Neural cell (in vitro differentiated cells): ENCODE measurements at regions not wholly inside any gene's neighbourhood (a gene's known extent, or its start where the extent isn't known, plus 50 kb on each side); places are given as distances from the start of the nearest gene placed in this dataset.

Experiments used
- H2AFZ ChIP-seq: fragments of 200-600, 300-800 bp; sonication (generic), shearing (Covaris generic); 2 replicates; pipeline ENCODE4 v1.6.0; 2014; ENCODE audit warnings: low read depth, mild to moderate bottlenecking, antibody characterized with exemption, low read length, moderate library complexity
- H3F3A ChIP-seq: fragments of 200-600 bp; shearing (Covaris generic); 2 replicates; pipeline ENCODE4 v1.6.1; 2016; ENCODE audit warnings: mild to moderate bottlenecking, moderate library complexity, mixed read lengths, antibody characterized with exemption, low read length; ENCODE audit not compliant: insufficient read depth, poor library complexity, severe bottlenecking
- H3K27ac ChIP-seq: fragments of 200-600, 300-800 bp; sonication (generic), shearing (Covaris generic); 2 replicates; pipeline ENCODE4 v1.5.1; 2014; ENCODE audit warnings: mild to moderate bottlenecking, low read length, moderate library complexity
- H3K27me3 ChIP-seq: fragments of 300-800, 200-600 bp; sonication (generic), shearing (Covaris generic); 2 replicates; pipeline ENCODE4 v1.6.0; 2014; ENCODE audit warnings: mild to moderate bottlenecking, low read depth, low read length, moderate library complexity; ENCODE audit not compliant: insufficient read depth
- H3K36me3 ChIP-seq: fragments of 300-800, 200-600 bp; sonication (generic), shearing (Covaris generic); 2 replicates; pipeline ENCODE4 v1.5.1; 2014; ENCODE audit warnings: mild to moderate bottlenecking, antibody characterized with exemption, low read length, moderate library complexity; ENCODE audit not compliant: insufficient read depth
- H3K4me2 ChIP-seq: fragments of 300-800, 200-600 bp; sonication (generic), shearing (Covaris generic); 2 replicates; pipeline ENCODE4 v1.6.0; 2014; ENCODE audit warnings: mild to moderate bottlenecking, low read length
- H3K4me3 ChIP-seq: fragments of 300-800, 200-600 bp; sonication (generic), shearing (Covaris generic); 2 replicates; pipeline ENCODE4 v1.5.1; 2014; ENCODE audit warnings: mild to moderate bottlenecking, low read length, moderate library complexity
- H3K79me2 ChIP-seq: fragments of 200-600 bp; shearing (Covaris generic); replicated peaks from 2 replicates; pipeline ENCODE4 v1.6.0; 2014; ENCODE audit warnings: mild to moderate bottlenecking, low read length, moderate library complexity; ENCODE audit not compliant: insufficient read depth
- H3K9ac ChIP-seq: fragments of 300-800, 200-600 bp; sonication (generic), shearing (Covaris generic); 2 replicates; pipeline ENCODE4 v1.6.1; 2016; ENCODE audit warnings: mild to moderate bottlenecking, low read length, mixed read lengths
- H3K9me2 ChIP-seq: fragments of 200-600 bp; shearing (Covaris generic); 2 replicates; pipeline ENCODE4 v1.6.1; 2016; ENCODE audit warnings: mild to moderate bottlenecking, low read length, mixed read lengths; ENCODE audit not compliant: insufficient read depth
- H3K9me3 ChIP-seq: fragments of 200-600, 300-800 bp; sonication (generic), shearing (Covaris generic); 2 replicates; pipeline ENCODE4 v1.6.1; 2016; ENCODE audit warnings: mild to moderate bottlenecking, mixed run types, low read length, moderate library complexity, mixed read lengths
- H4K20me1 ChIP-seq: fragments of 200-600 bp; shearing (Covaris generic); 2 replicates; pipeline ENCODE4 v1.6.1; 2016; ENCODE audit warnings: mild to moderate bottlenecking, mixed run types; ENCODE audit not compliant: insufficient read depth
- CTCF ChIP-seq: fragments of 450-650 bp; IDR thresholded peaks from 2 replicates; pipeline ENCODE4 v1.5.1; 2014; ENCODE audit warnings: antibody characterized with exemption, mild to moderate bottlenecking, moderate library complexity; ENCODE audit not compliant: poor library complexity, severe bottlenecking
- EP300 ChIP-seq: fragments of 450-650 bp; conservative IDR thresholded peaks from 2 replicates; pipeline ENCODE4 v1.6.1; 2014; ENCODE audit warnings: antibody characterized with exemption, mild to moderate bottlenecking, moderate library complexity; ENCODE audit not compliant: poor library complexity, severe bottlenecking
- EZH2 ChIP-seq: fragments of 200-600, 300-800 bp; shearing (Covaris generic), sonication (generic); IDR thresholded peaks from 2 replicates; pipeline ENCODE4 v1.6.1; 2014; ENCODE audit warnings: antibody characterized with exemption, low read length, borderline replicate concordance, mild to moderate bottlenecking; ENCODE audit not compliant: insufficient read depth, poor library complexity, severe bottlenecking
- MXI1 ChIP-seq: fragments of 450-650 bp; conservative IDR thresholded peaks from 2 replicates; pipeline ENCODE4 v1.6.1; 2014; ENCODE audit warnings: antibody characterized with exemption, mild to moderate bottlenecking; ENCODE audit not compliant: poor library complexity, severe bottlenecking
- POLR2AphosphoS5 ChIP-seq: IDR thresholded peaks from 2 replicates; pipeline ENCODE4 v1.6.1; 2012
- RAD21 ChIP-seq: fragments of 450-650 bp; conservative IDR thresholded peaks from 2 replicates; pipeline ENCODE4 v1.6.1; 2014; ENCODE audit warnings: antibody characterized with exemption, mild to moderate bottlenecking, moderate library complexity
- REST ChIP-seq: IDR thresholded peaks from 2 replicates; pipeline ENCODE4 v1.6.1; 2012; ENCODE audit warnings: borderline replicate concordance
- SMC3 ChIP-seq: fragments of 450-650 bp; conservative IDR thresholded peaks from 2 replicates; pipeline ENCODE4 v1.6.1; 2014; ENCODE audit warnings: antibody characterized with exemption, mild to moderate bottlenecking, moderate library complexity; ENCODE audit not compliant: poor library complexity
- TAF1 ChIP-seq: IDR thresholded peaks from 2 replicates; pipeline ENCODE4 v1.6.1; 2012; ENCODE audit warnings: low read depth

DNA sequence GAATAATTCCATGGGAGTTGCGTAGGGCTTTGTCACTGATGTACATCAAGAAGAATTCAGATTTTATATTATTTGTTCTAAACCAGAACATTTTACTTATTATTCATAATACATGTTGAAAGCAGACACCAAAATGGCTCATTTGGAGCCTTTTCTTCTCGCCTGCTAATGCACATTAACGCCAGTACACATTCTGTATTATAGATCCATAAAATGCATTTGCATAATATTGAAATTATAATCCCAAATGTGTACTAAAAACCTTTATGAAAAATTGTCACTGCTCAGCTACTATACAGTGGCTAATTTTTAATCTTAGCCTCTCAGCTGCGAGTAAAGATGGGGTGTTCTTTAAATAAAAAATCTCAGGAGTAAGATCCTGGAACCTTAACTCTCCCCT lies 452.2 kb upstream of the HNRNPA3 start:
- no peak for TF ChIP-seq EZH2
- no peak for TF ChIP-seq MXI1
- TF ChIP-seq RAD21, result no peak
- no peak for TF ChIP-seq SMC3
- no peak for TF ChIP-seq EP300
- no peak for TF ChIP-seq POLR2AphosphoS5
- TF ChIP-seq CTCF, result no peak
- TF ChIP-seq REST, result no peak
- no peak for TF ChIP-seq TAF1
- Histone ChIP-seq H3K9me3 (no peaks in the 10 kb centered on the region), H3F3A (no peaks in the 10 kb centered on the region), H3K4me2 (no peak overlapping the region), H2AFZ (no peak overlapping the region), H3K79me2 (no peaks in the 10 kb centered on the region), H3K9me2 (no peaks in the 10 kb centered on the region), H3K9ac (no peak overlapping the region), H3K27ac (no peak overlapping the region), H3K4me3 (no peak overlapping the region), H3K36me3 (no peaks in the 10 kb centered on the region), H4K20me1 (no peaks in the 10 kb centered on the region), H3K27me3 (no peaks in the 10 kb centered on the region)

GRCh38 chr2:176763130-176763529 lies 449.5 kb upstream of the HNRNPA3 start:
- no peaks in the 10 kb centered on the region for H3F3A ChIP-seq
- no peaks in the 10 kb centered on the region for H3K9me2 ChIP-seq
- no peak overlapping the region for H3K4me2 ChIP-seq
- no peak for TF ChIP-seq TAF1
- H3K79me2 ChIP-seq, result no peaks in the 10 kb centered on the region
- no peak overlapping the region for H2AFZ ChIP-seq
- no peaks in the 10 kb centered on the region for H3K36me3 ChIP-seq
- H3K4me3 ChIP-seq, result no peak overlapping the region
- H3K27ac ChIP-seq, result no peak overlapping the region
- H3K9me3 ChIP-seq, result no peaks in the 10 kb centered on the region
- H3K9ac ChIP-seq, result no peak overlapping the region
- H4K20me1 ChIP-seq, result no peaks in the 10 kb centered on the region
- no peaks in the 10 kb centered on the region for H3K27me3 ChIP-seq

DNA sequence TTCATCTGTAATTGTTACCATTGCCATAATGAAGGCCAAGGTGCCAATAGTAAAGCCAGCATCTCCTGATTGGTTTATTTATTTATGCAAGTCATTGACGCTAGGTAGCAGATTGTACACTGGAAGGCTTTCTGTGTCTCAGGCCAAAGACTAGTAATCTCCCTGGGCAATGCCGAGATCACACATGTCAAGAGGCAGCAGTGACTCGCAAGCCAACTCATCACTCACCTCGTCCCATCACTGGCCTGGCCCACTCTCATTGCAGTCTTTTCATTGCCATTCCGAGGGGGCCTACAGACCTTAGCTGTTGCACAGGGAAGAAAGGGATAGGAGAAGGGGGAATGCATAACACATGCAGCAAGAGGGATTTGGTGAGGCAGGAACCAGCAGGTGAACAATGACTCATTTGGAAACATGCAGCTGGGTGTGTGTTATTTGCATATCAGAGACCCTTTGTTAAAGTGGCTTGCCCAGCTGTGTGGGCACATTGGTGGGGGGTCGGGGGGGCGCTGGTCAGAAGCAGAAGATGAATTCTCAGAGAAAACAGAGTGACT lies 448.7 kb upstream of the HNRNPA3 start:
- no peak overlapping the region for H3K4me2 ChIP-seq
- H2AFZ ChIP-seq, result no peak overlapping the region
- no peaks in the 10 kb centered on the region for H3K9me2 ChIP-seq
- H3K27me3 ChIP-seq, result no peaks in the 10 kb centered on the region
- no peak overlapping the region for H3K9ac ChIP-seq
- no peak overlapping the region for H3K4me3 ChIP-seq
- no peaks in the 10 kb centered on the region for H3F3A ChIP-seq
- TF ChIP-seq SMC3 (no peak), REST (no peak), TAF1 (no peak), RAD21 (no peak), MXI1 (no peak), EP300 (no peak), CTCF (no peak), POLR2AphosphoS5 (no peak), EZH2 (no peak)
- no peaks in the 10 kb centered on the region for H3K9me3 ChIP-seq
- H3K27ac ChIP-seq, result no peak overlapping the region
- H4K20me1 ChIP-seq, result no peaks in the 10 kb centered on the region
- H3K36me3 ChIP-seq, result no peaks in the 10 kb centered on the region
- no peaks in the 10 kb centered on the region for H3K79me2 ChIP-seq
